Suprapubic skin (tissue), 4 donors: ENCODE measurements at regions not wholly inside any gene's neighbourhood (a gene's known extent, or its start where the extent isn't known, plus 50 kb on each side); places are given as distances from the start of the nearest gene placed in this dataset.

Source experiments
- CTCF ChIP-seq, 2 donors: fragments of 200-600 bp in 1 of 2; fragments of 450-650 bp in 1 of 2; sonication (generic) in 1 of 2; IDR thresholded peaks; one replicate each; pipeline ENCODE4 v1.5.1; 2016 to 2019; ENCODE audit warnings: antibody characterized with exemption in 2 of 2, mild to moderate bottlenecking in 1 of 2, moderate library complexity in 1 of 2
- EP300 ChIP-seq: sonication (generic); formaldehyde crosslinking; IDR thresholded peaks from one replicate; pipeline ENCODE4 v1.6.1; 2017; ENCODE audit warnings: antibody characterized with exemption
- POLR2A ChIP-seq, 2 donors: fragments of 450-650 bp; IDR thresholded peaks; one replicate each; pipeline ENCODE4 v1.6.1; 2017; ENCODE audit warnings: antibody characterized with exemption in 2 of 2, mild to moderate bottlenecking in 2 of 2, moderate library complexity in 2 of 2
- POLR2AphosphoS5 ChIP-seq, 3 donors: sonication (generic); formaldehyde crosslinking; IDR thresholded peaks; one replicate each; pipeline ENCODE4 v1.6.1; 2017; ENCODE audit warnings: antibody characterized with exemption in 3 of 3

GRCh38 chr2:21920721-21921120 is 797.0 kb downstream of the TDRD15 start:
- TF ChIP-seq CTCF (IDR thresholded peaks at IDR 0.05): no peak
- no peak for TF ChIP-seq POLR2A (IDR thresholded peaks at IDR 0.05)
- no peak for TF ChIP-seq EP300
- no peak for TF ChIP-seq POLR2AphosphoS5 (IDR thresholded peaks at IDR 0.05)
